ENCODE measurements at regions not wholly inside any gene's neighbourhood (a gene's known extent, or its start where the extent isn't known, plus 50 kb on each side); places are given as distances from the start of the nearest gene placed in this dataset.

DNA sequence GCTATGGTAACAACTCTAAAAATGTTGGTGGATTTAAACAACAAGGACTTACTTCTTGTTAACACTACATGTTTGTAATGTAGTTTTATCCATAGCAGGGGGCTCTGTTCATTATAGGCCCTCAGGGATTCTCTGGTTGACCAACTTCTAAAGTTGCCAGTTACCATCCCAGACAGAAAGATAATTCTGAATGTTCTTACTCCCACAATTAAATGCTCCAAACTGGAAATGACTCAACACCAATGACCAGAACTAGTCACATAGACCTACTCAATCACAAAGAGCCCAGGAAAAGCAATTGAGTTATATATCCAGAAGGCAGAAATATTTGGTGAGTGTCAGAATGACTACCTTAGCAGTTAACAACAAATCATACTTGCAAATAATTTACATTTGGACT, 199.3 kb upstream of the UMPS start:
- TF ChIP-seq POLR2A (IDR thresholded peaks at IDR 0.05), result no peak
- TF ChIP-seq, protein P1, sequence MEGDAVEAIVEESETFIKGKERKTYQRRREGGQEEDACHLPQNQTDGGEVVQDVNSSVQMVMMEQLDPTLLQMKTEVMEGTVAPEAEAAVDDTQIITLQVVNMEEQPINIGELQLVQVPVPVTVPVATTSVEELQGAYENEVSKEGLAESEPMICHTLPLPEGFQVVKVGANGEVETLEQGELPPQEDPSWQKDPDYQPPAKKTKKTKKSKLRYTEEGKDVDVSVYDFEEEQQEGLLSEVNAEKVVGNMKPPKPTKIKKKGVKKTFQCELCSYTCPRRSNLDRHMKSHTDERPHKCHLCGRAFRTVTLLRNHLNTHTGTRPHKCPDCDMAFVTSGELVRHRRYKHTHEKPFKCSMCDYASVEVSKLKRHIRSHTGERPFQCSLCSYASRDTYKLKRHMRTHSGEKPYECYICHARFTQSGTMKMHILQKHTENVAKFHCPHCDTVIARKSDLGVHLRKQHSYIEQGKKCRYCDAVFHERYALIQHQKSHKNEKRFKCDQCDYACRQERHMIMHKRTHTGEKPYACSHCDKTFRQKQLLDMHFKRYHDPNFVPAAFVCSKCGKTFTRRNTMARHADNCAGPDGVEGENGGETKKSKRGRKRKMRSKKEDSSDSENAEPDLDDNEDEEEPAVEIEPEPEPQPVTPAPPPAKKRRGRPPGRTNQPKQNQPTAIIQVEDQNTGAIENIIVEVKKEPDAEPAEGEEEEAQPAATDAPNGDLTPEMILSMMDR (IDR thresholded peaks at IDR 0.05), result no peak
